ENCODE measurements at regions not wholly inside any gene's neighbourhood (a gene's known extent, or its start where the extent isn't known, plus 50 kb on each side); places are given as distances from the start of the nearest gene placed in this dataset.
A peak's percentile ranks its signal among the peaks of the same experiment; 100 is the strongest.

GRCh38 chr1:195768936-195769335, 839.3 kb downstream of the KCNT2 start:
- Histone ChIP-seq H3K36me3 (ENCODE audit: control insufficient read depth in 3 of 3, insufficient read depth in 2 of 3, low read depth in 1 of 3, low read length in 3 of 3) (no peaks in the 10 kb centered on the region), H3K27ac (ENCODE audit: low read depth in 1 of 3, low read length in 2 of 3) (no peak overlapping the region), H3K27me3 (ENCODE audit: control insufficient read depth in 3 of 3, insufficient read depth in 3 of 3, low read length in 3 of 3) (no peaks in the 10 kb centered on the region), H3K4me3 (ENCODE audit: low read depth in 1 of 3, low read length in 3 of 3) (no peak overlapping the region), H3K9me3 (ENCODE audit: control insufficient read depth in 2 of 2, insufficient read depth in 1 of 2, low read depth in 1 of 2, low read length in 1 of 2) (no peaks in the 10 kb centered on the region), H3K4me1 (ENCODE audit: control insufficient read depth in 3 of 3, insufficient read depth in 2 of 3, low read depth in 1 of 3, low read length in 2 of 3) (no peaks in the 10 kb centered on the region)
- DNase-seq (no peak), FAIRE-seq (no peak)

- no peak for FAIRE-seq
- no peak overlapping the region for H3K27ac ChIP-seq (ENCODE audit: low read depth in 1 of 3, low read length in 2 of 3)
- no peaks in the 10 kb centered on the region for H3K36me3 ChIP-seq (ENCODE audit: control insufficient read depth in 3 of 3, insufficient read depth in 2 of 3, low read depth in 1 of 3, low read length in 3 of 3)
- H3K27me3 ChIP-seq (ENCODE audit: control insufficient read depth in 3 of 3, insufficient read depth in 3 of 3, low read length in 3 of 3) = no peaks in the 10 kb centered on the region
- no peaks in the 10 kb centered on the region for H3K9me3 ChIP-seq (ENCODE audit: control insufficient read depth in 2 of 2, insufficient read depth in 1 of 2, low read depth in 1 of 2, low read length in 1 of 2)
- WGBS, 3 donors = 49 to 65% (median 63%) methylated on average over 2 of the region's 2 CpGs
- DNase-seq = no peak
- no peak overlapping the region for H3K4me3 ChIP-seq (ENCODE audit: low read depth in 1 of 3, low read length in 3 of 3)
- no peaks in the 10 kb centered on the region for H3K4me1 ChIP-seq (ENCODE audit: control insufficient read depth in 3 of 3, insufficient read depth in 2 of 3, low read depth in 1 of 3, low read length in 2 of 3)
These were observed 839.9 kb downstream of the KCNT2 start for GRCh38 chr1:195768377-195768776.

- H3K27ac ChIP-seq (ENCODE audit: low read depth in 1 of 3, low read length in 2 of 3) = no peak overlapping the region
- no peaks in the 10 kb centered on the region for H3K36me3 ChIP-seq (ENCODE audit: control insufficient read depth in 3 of 3, insufficient read depth in 2 of 3, low read depth in 1 of 3, low read length in 3 of 3)
- DNase-seq = no peak
- no peaks in the 10 kb centered on the region for H3K27me3 ChIP-seq (ENCODE audit: control insufficient read depth in 3 of 3, insufficient read depth in 3 of 3, low read length in 3 of 3)
- H3K9me3 ChIP-seq (ENCODE audit: control insufficient read depth in 2 of 2, insufficient read depth in 1 of 2, low read depth in 1 of 2, low read length in 1 of 2) = no peaks in the 10 kb centered on the region
- no peak overlapping the region for H3K4me3 ChIP-seq (ENCODE audit: low read depth in 1 of 3, low read length in 3 of 3)
- no peaks in the 10 kb centered on the region for H3K4me1 ChIP-seq (ENCODE audit: control insufficient read depth in 3 of 3, insufficient read depth in 2 of 3, low read depth in 1 of 3, low read length in 2 of 3)
- no peak for FAIRE-seq
These were observed 841.5 kb downstream of the KCNT2 start for GRCh38 chr1:195766709-195767108.

GRCh38 chr1:195765099-195765498, 843.1 kb downstream of the KCNT2 start:
- FAIRE-seq = peak; percentile 26

GRCh38 chr1:195763907-195764374, 844.3 kb downstream of the KCNT2 start:
- Histone ChIP-seq H3K4me3 (ENCODE audit: low read depth in 1 of 3, low read length in 3 of 3) (no peak overlapping the region), H3K36me3 (ENCODE audit: control insufficient read depth in 3 of 3, insufficient read depth in 2 of 3, low read depth in 1 of 3, low read length in 3 of 3) (no peaks in the 10 kb centered on the region), H3K4me1 (ENCODE audit: control insufficient read depth in 3 of 3, insufficient read depth in 2 of 3, low read depth in 1 of 3, low read length in 2 of 3) (no peaks in the 10 kb centered on the region), H3K9me3 (ENCODE audit: control insufficient read depth in 2 of 2, insufficient read depth in 1 of 2, low read depth in 1 of 2, low read length in 1 of 2) (no peaks in the 10 kb centered on the region), H3K27me3 (ENCODE audit: control insufficient read depth in 3 of 3, insufficient read depth in 3 of 3, low read length in 3 of 3) (no peaks in the 10 kb centered on the region), H3K27ac (ENCODE audit: low read depth in 1 of 3, low read length in 2 of 3) (no peak overlapping the region)
- WGBS, 3 donors = 64 to 82% (median 81%) methylated on average over 4 of the region's 4 CpGs
- no peak for DNase-seq
- no peak for FAIRE-seq

More at GRCh38 chr1:195765099-195765498, 843.1 kb downstream of the KCNT2 start:
- Histone ChIP-seq H3K27me3 (ENCODE audit: control insufficient read depth in 3 of 3, insufficient read depth in 3 of 3, low read length in 3 of 3) (no peaks in the 10 kb centered on the region), H3K36me3 (ENCODE audit: control insufficient read depth in 3 of 3, insufficient read depth in 2 of 3, low read depth in 1 of 3, low read length in 3 of 3) (no peaks in the 10 kb centered on the region), H3K9me3 (ENCODE audit: control insufficient read depth in 2 of 2, insufficient read depth in 1 of 2, low read depth in 1 of 2, low read length in 1 of 2) (no peaks in the 10 kb centered on the region), H3K4me1 (ENCODE audit: control insufficient read depth in 3 of 3, insufficient read depth in 2 of 3, low read depth in 1 of 3, low read length in 2 of 3) (no peaks in the 10 kb centered on the region), H3K4me3 (ENCODE audit: low read depth in 1 of 3, low read length in 3 of 3) (no peak overlapping the region), H3K27ac (ENCODE audit: low read depth in 1 of 3, low read length in 2 of 3) (no peak overlapping the region)
- DNase-seq = no peak
- 93 to 100% (median 97%) methylated on average over 1 of the region's 1 CpG for WGBS, 3 donors

GRCh38 chr1:195763146-195763906, 844.9 kb downstream of the KCNT2 start:
- Histone ChIP-seq H3K4me3 (ENCODE audit: low read depth in 1 of 3, low read length in 3 of 3) (no peak overlapping the region), H3K9me3 (ENCODE audit: control insufficient read depth in 2 of 2, insufficient read depth in 1 of 2, low read depth in 1 of 2, low read length in 1 of 2) (no peaks in the 10 kb centered on the region), H3K27ac (ENCODE audit: low read depth in 1 of 3, low read length in 2 of 3) (no peak overlapping the region), H3K36me3 (ENCODE audit: control insufficient read depth in 3 of 3, insufficient read depth in 2 of 3, low read depth in 1 of 3, low read length in 3 of 3) (no peaks in the 10 kb centered on the region), H3K4me1 (ENCODE audit: control insufficient read depth in 3 of 3, insufficient read depth in 2 of 3, low read depth in 1 of 3, low read length in 2 of 3) (no peaks in the 10 kb centered on the region), H3K27me3 (ENCODE audit: control insufficient read depth in 3 of 3, insufficient read depth in 3 of 3, low read length in 3 of 3) (no peaks in the 10 kb centered on the region)
- 83 to 92% (median 85%) methylated on average over 22 of the region's 22 CpGs for WGBS, 3 donors
- DNase-seq (no peak), FAIRE-seq (no peak)

GRCh38 chr1:195761104-195761503, 847.1 kb downstream of the KCNT2 start:
- no peak overlapping the region for H3K27ac ChIP-seq (ENCODE audit: low read depth in 1 of 3, low read length in 2 of 3)
- FAIRE-seq = no peak
- no peak overlapping the region for H3K4me3 ChIP-seq (ENCODE audit: low read depth in 1 of 3, low read length in 3 of 3)
- no peaks in the 10 kb centered on the region for H3K9me3 ChIP-seq (ENCODE audit: control insufficient read depth in 2 of 2, insufficient read depth in 1 of 2, low read depth in 1 of 2, low read length in 1 of 2)
- H3K27me3 ChIP-seq (ENCODE audit: control insufficient read depth in 3 of 3, insufficient read depth in 3 of 3, low read length in 3 of 3) = no peaks in the 10 kb centered on the region
- H3K4me1 ChIP-seq (ENCODE audit: control insufficient read depth in 3 of 3, insufficient read depth in 2 of 3, low read depth in 1 of 3, low read length in 2 of 3) = no peaks in the 10 kb centered on the region
- DNase-seq = no peak
- no peaks in the 10 kb centered on the region for H3K36me3 ChIP-seq (ENCODE audit: control insufficient read depth in 3 of 3, insufficient read depth in 2 of 3, low read depth in 1 of 3, low read length in 3 of 3)

GRCh38 chr1:195756109-195756508, 852.1 kb downstream of the KCNT2 start:
- Histone ChIP-seq H3K27ac (ENCODE audit: low read depth in 1 of 3, low read length in 2 of 3) (no peak overlapping the region), H3K4me1 (ENCODE audit: control insufficient read depth in 3 of 3, insufficient read depth in 2 of 3, low read depth in 1 of 3, low read length in 2 of 3) (no peaks in the 10 kb centered on the region), H3K9me3 (ENCODE audit: control insufficient read depth in 2 of 2, insufficient read depth in 1 of 2, low read depth in 1 of 2, low read length in 1 of 2) (no peaks in the 10 kb centered on the region), H3K27me3 (ENCODE audit: control insufficient read depth in 3 of 3, insufficient read depth in 3 of 3, low read length in 3 of 3) (no peaks in the 10 kb centered on the region), H3K36me3 (ENCODE audit: control insufficient read depth in 3 of 3, insufficient read depth in 2 of 3, low read depth in 1 of 3, low read length in 3 of 3) (no peaks in the 10 kb centered on the region), H3K4me3 (ENCODE audit: low read depth in 1 of 3, low read length in 3 of 3) (no peak overlapping the region)
- FAIRE-seq (no peak), DNase-seq (no peak)

- no peaks in the 10 kb centered on the region for H3K9me3 ChIP-seq (ENCODE audit: control insufficient read depth in 2 of 2, insufficient read depth in 1 of 2, low read depth in 1 of 2, low read length in 1 of 2)
These were observed 853.4 kb downstream of the KCNT2 start for GRCh38 chr1:195754874-195755273.

More at GRCh38 chr1:195754874-195755273, 853.4 kb downstream of the KCNT2 start:
- Histone ChIP-seq H3K4me3 (ENCODE audit: low read depth in 1 of 3, low read length in 3 of 3) (no peak overlapping the region), H3K36me3 (ENCODE audit: control insufficient read depth in 3 of 3, insufficient read depth in 2 of 3, low read depth in 1 of 3, low read length in 3 of 3) (no peaks in the 10 kb centered on the region), H3K27me3 (ENCODE audit: control insufficient read depth in 3 of 3, insufficient read depth in 3 of 3, low read length in 3 of 3) (no peaks in the 10 kb centered on the region), H3K27ac (ENCODE audit: low read depth in 1 of 3, low read length in 2 of 3) (no peak overlapping the region), H3K4me1 (ENCODE audit: control insufficient read depth in 3 of 3, insufficient read depth in 2 of 3, low read depth in 1 of 3, low read length in 2 of 3) (no peaks in the 10 kb centered on the region)
- whole genome bisulfite sequencing, 3 donors = 43 to 60% (median 50%) methylated on average over 1 of the region's 1 CpG
- DNase-seq (no peak), FAIRE-seq (no peak)
